ENCODE measurements at regions not wholly inside any gene's neighbourhood (a gene's known extent, or its start where the extent isn't known, plus 50 kb on each side); places are given as distances from the start of the nearest gene placed in this dataset.

DNA sequence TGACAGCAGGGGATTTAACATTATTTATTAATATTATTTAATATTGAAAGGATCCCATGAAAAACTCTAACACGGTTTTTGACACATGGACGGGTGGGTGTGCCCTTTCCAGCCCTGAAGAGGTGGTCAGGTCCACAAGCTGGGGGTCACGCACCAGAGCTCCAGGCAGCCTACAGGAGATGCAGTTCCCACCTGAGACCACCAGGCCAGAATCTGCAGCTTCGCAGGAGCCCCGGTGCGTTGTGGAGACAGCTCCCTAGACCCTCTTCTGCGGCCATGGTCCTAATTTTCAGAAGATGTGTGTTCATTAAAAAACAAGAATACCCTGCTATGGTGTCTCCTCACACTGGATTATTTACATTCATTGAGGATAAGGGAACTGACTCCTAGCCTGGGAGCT, 331.1 kb downstream of the C16orf95 start:
- ChIA-PET CTCF (interaction anchor here (0.6 to 1.0 kb wide), 4 partner anchors 10 to 257 kb away, joined by 3 to 6 read pairs (median 4); no protein-coding TSS in a partner anchor), POLR2A (no interaction called here)
- no peak for TF ChIP-seq ZNF777 (tag by site-specific recombination; IDR thresholded peaks at IDR 0.05; ENCODE audit: borderline replicate concordance)
- TF ChIP-seq KLF8 (tag by site-specific recombination; IDR thresholded peaks at IDR 0.05): no peak
- no peak for TF ChIP-seq ZNF214 (tag by site-specific recombination; IDR thresholded peaks at IDR 0.05; ENCODE audit: borderline replicate concordance)
- no peak for TF ChIP-seq ZBTB20 (tag by site-specific recombination; IDR thresholded peaks at IDR 0.05)
- no peak for TF ChIP-seq ZEB2 (tag by site-specific recombination; IDR thresholded peaks at IDR 0.05)
- no peak for TF ChIP-seq YY2 (tag by site-specific recombination; IDR thresholded peaks at IDR 0.05)
- TF ChIP-seq ZNF600 (tag by site-specific recombination; IDR thresholded peaks at IDR 0.05): no peak
- TF ChIP-seq, protein P1, sequence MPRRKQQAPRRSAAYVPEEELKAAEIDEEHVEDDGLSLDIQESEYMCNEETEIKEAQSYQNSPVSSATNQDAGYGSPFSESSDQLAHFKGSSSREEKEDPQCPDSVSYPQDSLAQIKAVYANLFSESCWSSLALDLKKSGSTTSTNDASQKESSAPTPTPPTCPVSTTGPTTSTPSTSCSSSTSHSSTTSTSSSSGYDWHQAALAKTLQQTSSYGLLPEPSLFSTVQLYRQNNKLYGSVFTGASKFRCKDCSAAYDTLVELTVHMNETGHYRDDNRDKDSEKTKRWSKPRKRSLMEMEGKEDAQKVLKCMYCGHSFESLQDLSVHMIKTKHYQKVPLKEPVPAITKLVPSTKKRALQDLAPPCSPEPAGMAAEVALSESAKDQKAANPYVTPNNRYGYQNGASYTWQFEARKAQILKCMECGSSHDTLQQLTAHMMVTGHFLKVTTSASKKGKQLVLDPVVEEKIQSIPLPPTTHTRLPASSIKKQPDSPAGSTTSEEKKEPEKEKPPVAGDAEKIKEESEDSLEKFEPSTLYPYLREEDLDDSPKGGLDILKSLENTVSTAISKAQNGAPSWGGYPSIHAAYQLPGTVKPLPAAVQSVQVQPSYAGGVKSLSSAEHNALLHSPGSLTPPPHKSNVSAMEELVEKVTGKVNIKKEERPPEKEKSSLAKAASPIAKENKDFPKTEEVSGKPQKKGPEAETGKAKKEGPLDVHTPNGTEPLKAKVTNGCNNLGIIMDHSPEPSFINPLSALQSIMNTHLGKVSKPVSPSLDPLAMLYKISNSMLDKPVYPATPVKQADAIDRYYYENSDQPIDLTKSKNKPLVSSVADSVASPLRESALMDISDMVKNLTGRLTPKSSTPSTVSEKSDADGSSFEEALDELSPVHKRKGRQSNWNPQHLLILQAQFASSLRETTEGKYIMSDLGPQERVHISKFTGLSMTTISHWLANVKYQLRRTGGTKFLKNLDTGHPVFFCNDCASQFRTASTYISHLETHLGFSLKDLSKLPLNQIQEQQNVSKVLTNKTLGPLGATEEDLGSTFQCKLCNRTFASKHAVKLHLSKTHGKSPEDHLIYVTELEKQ (tag by site-specific recombination; IDR thresholded peaks at IDR 0.05; ENCODE audit: borderline replicate concordance): no peak
- TF ChIP-seq ZNF629 (tag by site-specific recombination; IDR thresholded peaks at IDR 0.05): no peak
- TF ChIP-seq TRIM28 (IDR thresholded peaks at IDR 0.05; ENCODE audit: borderline replicate concordance, low read length): no peak
- no peak for TF ChIP-seq ZNF175 (tag by site-specific recombination; IDR thresholded peaks at IDR 0.05)
- no peak for TF ChIP-seq HOXD13 (CRISPR knock-in tag; IDR thresholded peaks at IDR 0.05; ENCODE audit: borderline replicate concordance)
- no peak for TF ChIP-seq ZNF184 (tag by site-specific recombination; IDR thresholded peaks at IDR 0.05)
- TF ChIP-seq WT1 (tag by site-specific recombination; IDR thresholded peaks at IDR 0.05): no peak
- TF ChIP-seq ZNF426 (tag by site-specific recombination; IDR thresholded peaks at IDR 0.05): no peak
- TF ChIP-seq, protein P2, sequence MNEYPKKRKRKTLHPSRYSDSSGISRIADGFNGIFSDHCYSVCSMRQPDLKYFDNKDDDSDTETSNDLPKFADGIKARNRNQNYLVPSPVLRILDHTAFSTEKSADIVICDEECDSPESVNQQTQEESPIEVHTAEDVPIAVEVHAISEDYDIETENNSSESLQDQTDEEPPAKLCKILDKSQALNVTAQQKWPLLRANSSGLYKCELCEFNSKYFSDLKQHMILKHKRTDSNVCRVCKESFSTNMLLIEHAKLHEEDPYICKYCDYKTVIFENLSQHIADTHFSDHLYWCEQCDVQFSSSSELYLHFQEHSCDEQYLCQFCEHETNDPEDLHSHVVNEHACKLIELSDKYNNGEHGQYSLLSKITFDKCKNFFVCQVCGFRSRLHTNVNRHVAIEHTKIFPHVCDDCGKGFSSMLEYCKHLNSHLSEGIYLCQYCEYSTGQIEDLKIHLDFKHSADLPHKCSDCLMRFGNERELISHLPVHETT (tag by site-specific recombination; IDR thresholded peaks at IDR 0.05): no peak
- TF ChIP-seq, protein P3, sequence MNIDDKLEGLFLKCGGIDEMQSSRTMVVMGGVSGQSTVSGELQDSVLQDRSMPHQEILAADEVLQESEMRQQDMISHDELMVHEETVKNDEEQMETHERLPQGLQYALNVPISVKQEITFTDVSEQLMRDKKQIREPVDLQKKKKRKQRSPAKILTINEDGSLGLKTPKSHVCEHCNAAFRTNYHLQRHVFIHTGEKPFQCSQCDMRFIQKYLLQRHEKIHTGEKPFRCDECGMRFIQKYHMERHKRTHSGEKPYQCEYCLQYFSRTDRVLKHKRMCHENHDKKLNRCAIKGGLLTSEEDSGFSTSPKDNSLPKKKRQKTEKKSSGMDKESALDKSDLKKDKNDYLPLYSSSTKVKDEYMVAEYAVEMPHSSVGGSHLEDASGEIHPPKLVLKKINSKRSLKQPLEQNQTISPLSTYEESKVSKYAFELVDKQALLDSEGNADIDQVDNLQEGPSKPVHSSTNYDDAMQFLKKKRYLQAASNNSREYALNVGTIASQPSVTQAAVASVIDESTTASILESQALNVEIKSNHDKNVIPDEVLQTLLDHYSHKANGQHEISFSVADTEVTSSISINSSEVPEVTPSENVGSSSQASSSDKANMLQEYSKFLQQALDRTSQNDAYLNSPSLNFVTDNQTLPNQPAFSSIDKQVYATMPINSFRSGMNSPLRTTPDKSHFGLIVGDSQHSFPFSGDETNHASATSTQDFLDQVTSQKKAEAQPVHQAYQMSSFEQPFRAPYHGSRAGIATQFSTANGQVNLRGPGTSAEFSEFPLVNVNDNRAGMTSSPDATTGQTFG (tag by site-specific recombination; IDR thresholded peaks at IDR 0.05; ENCODE audit: borderline replicate concordance): no peak
- TF ChIP-seq ZNF514 (tag by site-specific recombination; IDR thresholded peaks at IDR 0.05): no peak

DNA sequence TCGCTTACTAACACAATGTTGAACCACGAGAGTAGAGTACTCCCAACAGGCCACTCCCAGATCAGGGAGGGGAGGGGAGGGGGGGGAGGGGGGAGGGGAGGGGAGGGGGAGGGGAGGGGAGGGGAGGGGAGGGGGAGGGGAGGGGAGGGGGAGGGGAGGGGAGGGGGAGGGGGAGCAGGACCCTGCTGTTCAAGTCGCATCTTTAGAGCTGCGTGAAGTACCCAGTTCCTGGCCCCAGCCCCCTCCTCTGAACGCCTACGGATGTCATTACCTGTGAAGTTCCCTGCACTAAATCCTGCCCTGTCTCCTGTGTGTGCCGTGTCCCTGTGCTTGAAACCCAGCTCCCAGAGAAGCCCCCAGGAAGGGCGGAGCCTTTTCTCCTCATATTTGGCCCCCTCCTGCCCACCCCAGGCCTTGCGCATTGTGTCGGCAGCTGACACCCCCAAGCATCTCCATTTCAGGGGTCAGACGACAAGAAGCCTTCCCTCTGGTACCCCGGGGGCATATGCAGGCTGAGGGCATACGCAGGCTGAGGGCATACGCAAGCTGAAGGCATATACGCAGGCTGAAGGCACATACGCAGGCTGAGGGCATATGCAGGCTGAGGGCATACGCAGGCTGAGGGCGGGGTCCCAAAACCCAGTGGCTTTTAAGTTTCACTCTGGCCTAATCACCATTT, 330.2 kb downstream of the C16orf95 start:
- no peaks in the 10 kb centered on the region for H3K36me3 ChIP-seq (ENCODE audit: control insufficient read depth in 2 of 2, insufficient read depth in 1 of 2, low read length in 2 of 2)
- ChIA-PET CTCF (interaction anchor here (0.9 kb wide), 1 partner anchor 13 kb away, joined by 6 read pairs; no protein-coding TSS in a partner anchor), POLR2A (no interaction called here)
- H3K27ac ChIP-seq (ENCODE audit: extremely low read depth, low read depth, low read length): no peak overlapping the region
- no peak overlapping the region for H3K4me3 ChIP-seq (ENCODE audit: low read depth, low read length)
- TF ChIP-seq, protein P4, sequence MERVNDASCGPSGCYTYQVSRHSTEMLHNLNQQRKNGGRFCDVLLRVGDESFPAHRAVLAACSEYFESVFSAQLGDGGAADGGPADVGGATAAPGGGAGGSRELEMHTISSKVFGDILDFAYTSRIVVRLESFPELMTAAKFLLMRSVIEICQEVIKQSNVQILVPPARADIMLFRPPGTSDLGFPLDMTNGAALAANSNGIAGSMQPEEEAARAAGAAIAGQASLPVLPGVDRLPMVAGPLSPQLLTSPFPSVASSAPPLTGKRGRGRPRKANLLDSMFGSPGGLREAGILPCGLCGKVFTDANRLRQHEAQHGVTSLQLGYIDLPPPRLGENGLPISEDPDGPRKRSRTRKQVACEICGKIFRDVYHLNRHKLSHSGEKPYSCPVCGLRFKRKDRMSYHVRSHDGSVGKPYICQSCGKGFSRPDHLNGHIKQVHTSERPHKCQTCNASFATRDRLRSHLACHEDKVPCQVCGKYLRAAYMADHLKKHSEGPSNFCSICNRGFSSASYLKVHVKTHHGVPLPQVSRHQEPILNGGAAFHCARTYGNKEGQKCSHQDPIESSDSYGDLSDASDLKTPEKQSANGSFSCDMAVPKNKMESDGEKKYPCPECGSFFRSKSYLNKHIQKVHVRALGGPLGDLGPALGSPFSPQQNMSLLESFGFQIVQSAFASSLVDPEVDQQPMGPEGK (tag by site-specific recombination; IDR thresholded peaks at IDR 0.05): 0 out of 2 replicates have a peak, but pooled peaks have one; percentile 19
- no peak for TF ChIP-seq ZNF223 (tag by site-specific recombination; IDR thresholded peaks at IDR 0.05)
- no peaks in the 10 kb centered on the region for H3K9me3 ChIP-seq (ENCODE audit: control insufficient read depth, insufficient read depth, low read depth, low read length)
- H3K4me1 ChIP-seq (ENCODE audit: control insufficient read depth, insufficient read depth, low read length): no peaks in the 10 kb centered on the region

More for the DNA sequence above, 331.1 kb downstream of the C16orf95 start:
- no peak overlapping the region for H3K27ac ChIP-seq (ENCODE audit: extremely low read depth, low read depth, low read length)
- no peaks in the 10 kb centered on the region for H3K36me3 ChIP-seq (ENCODE audit: control insufficient read depth in 2 of 2, insufficient read depth in 1 of 2, low read length in 2 of 2)
- H3K9me3 ChIP-seq (ENCODE audit: control insufficient read depth, insufficient read depth, low read depth, low read length): no peaks in the 10 kb centered on the region
- no peak overlapping the region for H3K4me3 ChIP-seq (ENCODE audit: low read depth, low read length)
- no peaks in the 10 kb centered on the region for H3K4me1 ChIP-seq (ENCODE audit: control insufficient read depth, insufficient read depth, low read length)
